ENCODE measurements at regions not wholly inside any gene's neighbourhood (a gene's known extent, or its start where the extent isn't known, plus 50 kb on each side); places are given as distances from the start of the nearest gene placed in this dataset.

- TF ChIP-seq ZNF18 (tag by site-specific recombination; IDR thresholded peaks at IDR 0.05) (no peak), ZNF560 (tag by site-specific recombination; IDR thresholded peaks at IDR 0.05; ENCODE audit: borderline replicate concordance) (no peak), ZNF184 (tag by site-specific recombination; IDR thresholded peaks at IDR 0.05) (no peak), ZNF747 (tag by site-specific recombination; IDR thresholded peaks at IDR 0.05) (no peak)
Measured at GRCh38 chr10:114724716-114725106, 66.6 kb upstream of the ABLIM1 start (continued).

- ChIA-PET POLR2A (no interaction called here), CTCF (no interaction called here)
- Histone ChIP-seq H3K9me3 (ENCODE audit: control insufficient read depth, insufficient read depth, low read depth, low read length) (no peaks in the 10 kb centered on the region), H3K27ac (ENCODE audit: extremely low read depth, low read depth, low read length) (peak overlapping the region; percentile 41; the same call in 1 of the 2 replicates), H3K36me3 (ENCODE audit: control insufficient read depth in 2 of 2, insufficient read depth in 1 of 2, low read length in 2 of 2) (no peaks in the 10 kb centered on the region), H3K4me3 (ENCODE audit: low read depth, low read length) (no peak overlapping the region), H3K4me1 (ENCODE audit: control insufficient read depth, insufficient read depth, low read length) (peaks cover 21% of the 10 kb centered on the region)
- TF ChIP-seq ZNF335 (tag by site-specific recombination; conservative IDR thresholded peaks at IDR 0.05) (no peak), ZNF221 (tag by site-specific recombination; IDR thresholded peaks at IDR 0.05; ENCODE audit: borderline replicate concordance) (no peak), IKZF3 (tag by site-specific recombination; IDR thresholded peaks at IDR 0.05) (peak; percentile 37; the same call in 1 of the 2 replicates), KLF10 (tag by site-specific recombination; IDR thresholded peaks at IDR 0.05) (peak; percentile 65), ZNF350 (tag by site-specific recombination; IDR thresholded peaks at IDR 0.05) (no peak), ZNF776 (tag by site-specific recombination; IDR thresholded peaks at IDR 0.05; ENCODE audit: borderline replicate concordance) (no peak), ZNF639 (tag by site-specific recombination; IDR thresholded peaks at IDR 0.05) (no peak), ZNF394 (tag by site-specific recombination; IDR thresholded peaks at IDR 0.05; ENCODE audit: borderline replicate concordance) (0 out of 2 replicates have a peak, but pooled peaks have one; percentile 12), WT1 (tag by site-specific recombination; IDR thresholded peaks at IDR 0.05) (peak; percentile 87), ZBTB20 (tag by site-specific recombination; IDR thresholded peaks at IDR 0.05) (no peak), ZNF580 (tag by site-specific recombination; IDR thresholded peaks at IDR 0.05) (no peak), ZFP69B (tag by site-specific recombination; IDR thresholded peaks at IDR 0.05) (peak; percentile 35; the same call in 1 of the 2 replicates), SCRT2 (tag by site-specific recombination; IDR thresholded peaks at IDR 0.05) (peak; percentile 95), ZNF26 (tag by site-specific recombination; IDR thresholded peaks at IDR 0.05) (no peak), ZNF571 (tag by site-specific recombination; IDR thresholded peaks at IDR 0.05) (no peak), HOXC10 (CRISPR knock-in tag; IDR thresholded peaks at IDR 0.05) (no peak), ZXDB (tag by site-specific recombination; IDR thresholded peaks at IDR 0.05) (peak; percentile 74), YY2 (tag by site-specific recombination; IDR thresholded peaks at IDR 0.05) (no peak), ZNF433 (tag by site-specific recombination; IDR thresholded peaks at IDR 0.05; ENCODE audit: low read depth) (no peak), ZNF629 (tag by site-specific recombination; IDR thresholded peaks at IDR 0.05) (peak; percentile 91), FEZF1 (tag by site-specific recombination; IDR thresholded peaks at IDR 0.05) (peak; percentile 86), OVOL3 (tag by site-specific recombination; IDR thresholded peaks at IDR 0.05) (no peak), ZNF785 (tag by site-specific recombination; IDR thresholded peaks at IDR 0.05) (no peak), ZNF549 (tag by site-specific recombination; IDR thresholded peaks at IDR 0.05) (no peak), ZNF561 (tag by site-specific recombination; IDR thresholded peaks at IDR 0.05; ENCODE audit: borderline replicate concordance) (no peak)
Measured at GRCh38 chr10:114726820-114727271, 68.8 kb upstream of the ABLIM1 start.
